OCI-LY1 (cell line): ENCODE measurements at regions not wholly inside any gene's neighbourhood (a gene's known extent, or its start where the extent isn't known, plus 50 kb on each side); places are given as distances from the start of the nearest gene placed in this dataset.

Experiments
- CTCF ChIP-seq: fragments of 200-600 bp; sonication (generic), shearing (Covaris generic); IDR thresholded peaks from 2 replicates; pipeline ENCODE4 v1.5.1; 2017; ENCODE audit warnings: mild to moderate bottlenecking, antibody characterized with exemption, low read length, moderate library complexity, mixed read lengths
- EZH2 ChIP-seq: fragments of 200-600 bp; sonication (generic), shearing (Covaris generic); IDR thresholded peaks from 2 replicates; pipeline ENCODE4 v1.8.0; 2017; ENCODE audit warnings: borderline replicate concordance, mixed run types, mild to moderate bottlenecking, antibody characterized with exemption, low read length, moderate library complexity, mixed read lengths

GRCh38 chr5:155353231-155353630 lies 339.7 kb downstream of the KIF4B start:
- TF ChIP-seq CTCF (no peak), EZH2 (no peak)
